ENCODE measurements at regions not wholly inside any gene's neighbourhood (a gene's known extent, or its start where the extent isn't known, plus 50 kb on each side); places are given as distances from the start of the nearest gene placed in this dataset.

- DNase-seq (ENCODE audit: low read depth), result no peak
These were observed 315.0 kb upstream of the MEOX2 start for GRCh38 chr7:16001477-16001876.

GRCh38 chr7:15998617-15999016 is 312.1 kb upstream of the MEOX2 start:
- no peak for DNase-seq (ENCODE audit: low read depth)

- DNase-seq (ENCODE audit: low read depth), result no peak
These were observed 308.5 kb upstream of the MEOX2 start for GRCh38 chr7:15995027-15995426.

GRCh38 chr7:15989194-15989593 is 302.7 kb upstream of the MEOX2 start:
- no peak for DNase-seq (ENCODE audit: low read depth)

- no peak for DNase-seq (ENCODE audit: low read depth)
These were observed 299.3 kb upstream of the MEOX2 start for GRCh38 chr7:15985587-15986384.

- no peak for DNase-seq (ENCODE audit: low read depth)
These were observed 291.2 kb upstream of the MEOX2 start for GRCh38 chr7:15977663-15978062.

GRCh38 chr7:15972862-15973275 is 286.4 kb upstream of the MEOX2 start:
- no peak for DNase-seq (ENCODE audit: low read depth)

GRCh38 chr7:15967551-15967950 is 281.1 kb upstream of the MEOX2 start:
- no peak for DNase-seq (ENCODE audit: low read depth)

- no peak for DNase-seq (ENCODE audit: low read depth)
These were observed 280.6 kb upstream of the MEOX2 start for GRCh38 chr7:15967121-15967520.

- DNase-seq (ENCODE audit: low read depth), result no peak
These were observed 276.7 kb upstream of the MEOX2 start for GRCh38 chr7:15963206-15963605.

GRCh38 chr7:15954671-15955354 is 268.3 kb upstream of the MEOX2 start:
- DNase-seq (ENCODE audit: low read depth), result no peak

GRCh38 chr7:15950299-15950698 is 263.8 kb upstream of the MEOX2 start:
- DNase-seq (ENCODE audit: low read depth), result no peak

GRCh38 chr7:15947754-15948153 is 261.3 kb upstream of the MEOX2 start:
- no peak for DNase-seq (ENCODE audit: low read depth)

- no peak for DNase-seq (ENCODE audit: low read depth)
These were observed 251.6 kb upstream of the MEOX2 start for GRCh38 chr7:15938115-15938514.

GRCh38 chr7:15937571-15937970 is 251.1 kb upstream of the MEOX2 start:
- DNase-seq (ENCODE audit: low read depth), result no peak

GRCh38 chr7:15936991-15937390 is 250.5 kb upstream of the MEOX2 start:
- no peak for DNase-seq (ENCODE audit: low read depth)

- no peak for DNase-seq (ENCODE audit: low read depth)
These were observed 245.8 kb upstream of the MEOX2 start for GRCh38 chr7:15932318-15932717.

- DNase-seq (ENCODE audit: low read depth), result no peak
These were observed 242.9 kb upstream of the MEOX2 start for GRCh38 chr7:15929411-15929810.

- no peak for DNase-seq (ENCODE audit: low read depth)
These were observed 239.1 kb upstream of the MEOX2 start for GRCh38 chr7:15925608-15926007.

GRCh38 chr7:15924910-15925309 is 238.4 kb upstream of the MEOX2 start:
- no peak for DNase-seq (ENCODE audit: low read depth)

GRCh38 chr7:15922002-15922401 is 235.5 kb upstream of the MEOX2 start:
- no peak for DNase-seq (ENCODE audit: low read depth)

GRCh38 chr7:15921576-15921975 is 235.1 kb upstream of the MEOX2 start:
- DNase-seq (ENCODE audit: low read depth), result no peak

GRCh38 chr7:15920953-15921352 is 234.5 kb upstream of the MEOX2 start:
- no peak for DNase-seq (ENCODE audit: low read depth)
